ENCODE measurements at regions not wholly inside any gene's neighbourhood (a gene's known extent, or its start where the extent isn't known, plus 50 kb on each side); places are given as distances from the start of the nearest gene placed in this dataset.

- TF ChIP-seq RFX5 (IDR thresholded peaks at IDR 0.05): no peak
- no peak for TF ChIP-seq EP300 (IDR thresholded peaks at IDR 0.05)
- no peak for TF ChIP-seq CTCF (IDR thresholded peaks at IDR 0.05)
- no peak for TF ChIP-seq NFE2L2 (conservative IDR thresholded peaks at IDR 0.05; ENCODE audit: low read length)
- TF ChIP-seq HDAC2 (IDR thresholded peaks at IDR 0.05): no peak
- TF ChIP-seq MAX (IDR thresholded peaks at IDR 0.05): no peak
- no peak for TF ChIP-seq POLR2AphosphoS2 (conservative IDR thresholded peaks at IDR 0.05; ENCODE audit: low read length)
- TF ChIP-seq POLR2A (IDR thresholded peaks at IDR 0.05; ENCODE audit: low read length): no peak
- TF ChIP-seq KDM5A (IDR thresholded peaks at IDR 0.05): no peak
- no peak for TF ChIP-seq EHMT2 (IDR thresholded peaks at IDR 0.05; ENCODE audit: low read depth)
- no peak for TF ChIP-seq PHF8 (IDR thresholded peaks at IDR 0.05; ENCODE audit: borderline replicate concordance, low read depth)
These were observed 713.8 kb upstream of the FANCL start for GRCh38 chr2:58954880-58955385.

All from A549 (cell line).